GM21619 (cell line): ENCODE measurements at regions not wholly inside any gene's neighbourhood (a gene's known extent, or its start where the extent isn't known, plus 50 kb on each side); places are given as distances from the start of the nearest gene placed in this dataset.

Source experiments
- ATAC-seq: cut with Tn5 transposase; IDR thresholded peaks from one replicate; pipeline ENCODE4 v1.9.1; 2021; ENCODE audit not compliant: unreplicated experiment

- no peak for ATAC-seq
Measured at GRCh38 chr3:41125258-41125657, 74.0 kb upstream of the CTNNB1 start.

GRCh38 chr3:41126472-41126871, 72.8 kb upstream of the CTNNB1 start:
- no peak for ATAC-seq

DNA sequence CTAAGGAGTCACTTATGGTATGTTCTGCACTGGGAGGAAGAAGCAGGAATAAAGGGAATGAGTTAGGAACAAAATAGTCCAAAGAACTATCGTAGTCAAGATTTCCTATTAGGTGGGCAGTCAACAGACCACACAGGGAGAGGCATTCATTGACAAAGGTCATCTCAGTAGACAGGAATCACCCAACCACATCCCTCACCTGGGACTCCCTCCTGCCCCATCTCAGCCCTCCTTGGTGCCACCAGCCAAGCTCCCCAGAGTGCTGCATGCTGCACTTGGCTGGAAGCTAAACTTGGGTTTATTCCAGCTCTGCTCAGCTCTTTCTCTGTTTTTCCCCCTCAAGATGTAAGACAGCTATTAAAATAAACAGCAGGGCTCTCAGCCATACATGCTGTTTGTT, 72.3 kb upstream of the CTNNB1 start:
- no peak for ATAC-seq

GRCh38 chr3:41127414-41127813, 71.9 kb upstream of the CTNNB1 start:
- ATAC-seq = no peak

DNA sequence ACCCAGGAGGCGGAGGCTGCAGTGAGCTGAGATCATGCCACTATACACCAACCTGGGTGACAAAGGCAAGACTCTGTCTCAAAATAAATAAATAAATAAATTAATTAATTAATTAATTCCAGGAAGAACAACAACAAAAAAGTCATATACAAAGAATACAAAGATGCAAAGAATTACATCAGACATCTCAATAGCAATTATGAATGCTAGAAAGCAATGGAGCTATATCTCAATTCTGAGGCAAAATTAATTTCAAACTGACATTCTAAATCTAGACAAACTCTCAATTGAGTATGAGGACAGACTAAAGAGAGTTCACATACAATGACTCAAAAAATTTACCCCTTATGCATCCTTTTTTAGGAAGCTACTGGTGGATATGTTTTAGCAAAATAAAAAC, 69.6 kb upstream of the CTNNB1 start:
- no peak for ATAC-seq

- ATAC-seq = no peak
Measured at GRCh38 chr3:41131224-41131623, 68.1 kb upstream of the CTNNB1 start.

GRCh38 chr3:41137686-41138111, 61.6 kb upstream of the CTNNB1 start:
- no peak for ATAC-seq

- ATAC-seq = no peak
Measured at GRCh38 chr3:41138146-41138545, 61.2 kb upstream of the CTNNB1 start.

DNA sequence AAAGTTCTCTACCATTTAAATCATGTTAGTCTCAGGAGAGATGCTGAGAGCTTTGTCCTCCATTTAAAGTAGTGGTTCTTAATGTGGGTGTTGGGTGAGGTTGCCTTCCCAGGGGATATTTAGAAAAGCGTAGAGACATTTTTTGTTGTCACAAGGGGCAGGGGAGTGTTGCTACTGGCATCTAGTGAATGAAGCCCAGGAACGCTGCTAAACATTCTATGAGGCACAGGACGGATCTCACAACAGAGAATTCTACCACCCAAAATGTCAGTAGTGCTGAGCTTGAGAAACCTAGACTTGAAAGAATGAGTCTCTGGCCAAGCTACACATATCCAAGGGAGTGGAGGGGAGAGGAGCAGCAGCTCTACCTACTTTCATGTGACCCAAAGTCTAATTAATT, 60.7 kb upstream of the CTNNB1 start:
- ATAC-seq = no peak

DNA sequence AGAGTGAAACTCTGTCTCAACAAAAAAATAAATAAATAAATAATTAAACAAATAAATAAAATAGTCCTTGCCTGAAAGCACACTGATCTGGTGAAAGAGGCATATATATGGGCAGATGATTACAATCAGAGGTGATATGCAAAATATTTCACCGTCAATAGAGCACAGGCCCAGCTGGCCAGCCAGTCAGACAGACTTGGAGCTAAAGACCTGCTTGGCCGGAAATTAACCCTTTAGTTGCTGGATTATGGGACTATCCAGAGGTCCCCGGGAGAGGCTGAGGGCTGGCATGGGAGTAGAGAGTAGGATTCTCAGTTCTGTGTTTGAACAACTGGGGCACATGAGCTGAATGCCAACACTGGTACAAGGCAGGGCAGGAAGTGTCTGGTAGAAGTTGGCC, 59.1 kb upstream of the CTNNB1 start:
- no peak for ATAC-seq

- no peak for ATAC-seq
Measured at GRCh38 chr3:41141433-41142167, 57.7 kb upstream of the CTNNB1 start.

DNA sequence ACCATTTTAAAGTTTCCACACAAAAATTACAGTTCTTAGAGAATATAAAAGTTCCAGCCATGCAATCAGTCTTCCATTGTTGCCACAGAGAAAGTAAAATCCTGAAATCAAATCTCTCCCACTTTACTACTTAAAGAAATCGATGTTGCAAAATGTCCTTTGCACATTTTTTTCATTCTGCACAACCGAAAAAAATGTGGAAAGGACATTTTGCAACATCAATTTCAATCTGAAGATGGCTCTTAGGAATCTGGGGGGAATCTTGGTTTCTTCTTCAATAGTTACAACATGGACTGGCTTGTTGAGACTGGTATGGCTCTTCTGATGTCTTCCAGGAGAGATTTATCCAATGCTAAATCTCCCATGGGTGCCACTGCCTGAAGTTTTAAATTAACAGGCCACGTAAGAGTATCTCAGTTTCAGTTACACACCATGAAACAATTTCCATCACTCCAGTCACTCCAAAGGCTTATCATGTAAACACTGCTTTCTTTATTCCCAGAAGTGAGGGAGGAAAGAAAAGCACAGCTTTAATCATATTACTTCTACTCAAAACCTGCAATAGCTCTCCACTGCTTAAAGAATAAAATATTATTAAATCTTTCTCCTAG, 55.8 kb upstream of the CTNNB1 start:
- ATAC-seq = no peak

DNA sequence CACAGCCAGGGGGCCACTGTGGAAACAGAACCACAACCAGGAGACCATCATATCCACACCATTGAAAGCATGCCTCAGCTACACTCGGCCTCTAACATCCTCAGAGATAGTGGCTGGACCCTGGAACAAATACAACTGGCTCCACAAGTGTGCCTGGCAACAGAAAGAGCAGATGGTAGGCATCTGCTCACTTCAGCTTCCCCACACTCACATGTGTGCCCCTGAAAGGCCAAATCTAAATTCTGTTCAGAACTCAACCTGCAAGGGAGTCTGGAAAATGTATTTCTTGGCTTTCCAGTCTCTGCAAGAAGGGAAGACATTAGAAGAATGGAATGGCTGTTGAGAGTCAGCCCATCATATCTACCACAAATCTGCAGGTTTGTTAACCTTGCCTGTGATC, 54.7 kb upstream of the CTNNB1 start:
- no peak for ATAC-seq

DNA sequence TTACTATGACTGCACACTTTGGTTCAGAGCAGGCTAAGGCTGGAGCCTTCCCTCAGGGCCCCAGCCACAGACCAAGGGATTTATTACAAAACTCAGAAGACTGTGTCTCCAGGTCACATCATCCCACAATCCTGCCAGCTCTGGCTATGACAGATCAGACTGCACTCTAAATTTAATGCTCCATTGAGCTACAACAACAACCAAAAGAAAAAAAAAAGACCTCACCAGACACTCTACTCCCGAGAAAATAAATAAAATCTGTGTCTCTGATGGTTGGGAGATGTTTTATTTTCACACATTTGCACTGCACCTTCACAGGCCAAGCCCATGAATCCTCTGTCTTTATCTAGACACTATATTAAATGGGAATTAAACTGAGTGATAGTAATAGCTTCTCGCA, 50.8 kb upstream of the CTNNB1 start:
- ATAC-seq = no peak

- ATAC-seq = no peak
Measured at GRCh38 chr3:41148901-41149300, 50.4 kb upstream of the CTNNB1 start.
